HG03565 (cell line): ENCODE measurements at regions not wholly inside any gene's neighbourhood (a gene's known extent, or its start where the extent isn't known, plus 50 kb on each side); places are given as distances from the start of the nearest gene placed in this dataset.
"Not testable (repeated sequence)": the region's sequence is repeated elsewhere in the genome, so short reads cannot be mapped to it uniquely, and the experiment has no call there.

Experiments used
- ATAC-seq: cut with Tn5 transposase; IDR thresholded peaks from one replicate; pipeline ENCODE4 v1.9.1; 2021; ENCODE audit warnings: mild to moderate bottlenecking, moderate library complexity; ENCODE audit not compliant: unreplicated experiment

DNA sequence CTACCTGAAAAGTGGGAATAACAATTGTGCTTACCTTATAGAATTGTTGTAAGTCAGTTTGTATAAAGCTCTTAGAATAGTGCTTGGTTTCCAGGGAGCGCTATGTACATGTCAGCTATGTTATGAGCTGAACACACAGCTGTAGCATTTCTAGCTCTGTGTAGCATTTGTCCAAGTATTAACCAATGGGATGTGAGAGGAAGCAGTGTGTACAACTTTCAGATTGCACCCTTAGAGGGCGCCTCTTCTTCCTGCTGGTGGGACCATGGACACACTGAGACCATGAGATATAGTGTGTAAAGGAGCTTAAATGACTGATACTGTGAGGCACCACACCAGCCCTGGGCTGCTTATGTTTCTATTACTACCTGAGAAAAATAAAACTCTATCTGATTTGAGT, 380.2 kb downstream of the LNPK start:
- ATAC-seq = no peak

DNA sequence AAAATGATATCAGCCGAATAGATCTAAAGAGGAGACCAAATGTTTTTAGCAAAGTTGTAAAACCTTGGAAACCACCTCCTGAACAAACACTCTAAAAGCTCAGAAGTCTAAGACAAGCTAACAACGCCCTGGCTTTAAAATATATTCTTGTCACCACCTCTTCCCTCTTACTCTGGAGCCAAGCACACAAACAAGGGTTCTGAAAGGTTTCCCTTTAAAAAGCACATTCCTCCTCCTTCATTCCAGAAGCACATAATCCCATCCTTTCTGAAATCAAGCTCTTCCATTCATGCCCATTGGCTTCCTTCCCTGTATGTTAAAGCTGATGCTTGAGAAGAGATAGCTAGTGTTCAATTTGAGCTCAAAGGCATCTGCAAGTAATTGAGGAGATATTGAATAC, 382.0 kb downstream of the LNPK start:
- ATAC-seq = no peak

DNA sequence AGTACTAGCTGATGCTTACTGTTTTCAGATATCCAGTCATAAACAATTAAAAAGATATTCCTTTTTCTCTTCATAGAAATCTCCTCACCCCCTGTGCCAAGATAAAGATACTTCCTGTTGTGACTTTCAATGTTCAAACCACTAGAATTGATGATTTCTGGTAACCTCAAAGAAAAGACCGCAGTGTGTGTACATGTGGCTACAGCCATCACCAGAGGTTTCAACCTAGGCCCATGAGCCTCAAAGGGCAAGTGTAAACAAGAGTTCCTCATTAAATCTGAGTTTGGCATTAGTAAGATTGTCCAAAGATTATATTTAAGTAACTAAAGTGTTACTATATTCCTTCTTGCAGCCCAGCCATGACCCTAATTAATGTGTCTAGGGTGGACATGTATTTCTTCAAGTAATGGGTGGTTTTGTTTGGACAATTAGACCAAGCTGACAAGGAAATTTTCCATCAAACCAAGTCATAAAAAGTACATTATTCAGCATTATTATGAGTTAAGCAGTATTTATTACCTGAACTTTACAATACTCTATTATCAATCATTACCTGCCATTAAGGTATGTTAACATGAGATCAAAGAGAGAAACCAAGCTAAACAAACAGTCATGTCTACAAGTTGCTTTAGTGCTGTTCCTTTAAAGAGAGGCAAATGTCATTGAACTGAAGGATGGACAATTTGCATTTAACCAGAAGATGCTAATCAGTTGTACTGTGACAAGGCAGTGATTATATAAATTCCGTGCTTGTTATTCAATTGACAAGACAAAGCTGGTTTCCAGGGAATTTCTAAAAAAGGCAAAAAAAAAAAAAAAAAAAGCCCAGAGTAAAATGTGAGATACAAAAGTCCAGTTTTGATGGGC, 382.7 kb downstream of the LNPK start:
- ATAC-seq = no peak

DNA sequence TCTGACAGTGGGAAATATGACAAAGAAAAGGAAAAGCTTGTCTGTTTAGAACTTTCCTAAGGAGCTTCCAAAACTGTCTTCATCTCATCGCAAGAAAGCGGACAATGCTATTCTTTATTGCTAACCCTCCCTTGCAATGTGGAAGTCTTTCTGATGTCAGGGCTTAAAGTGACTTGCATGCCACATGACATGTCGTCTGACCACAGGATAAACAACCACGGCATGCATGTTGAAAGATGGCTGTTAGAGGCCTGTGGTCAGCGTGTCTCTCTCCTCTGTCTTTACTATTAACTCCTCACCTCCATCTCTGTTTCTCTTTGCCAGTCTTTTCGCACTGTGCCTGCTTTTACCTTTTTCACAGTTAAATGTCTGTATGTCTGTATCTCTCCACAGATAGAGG, 389.8 kb downstream of the LNPK start:
- no peak for ATAC-seq

- ATAC-seq = no peak
These were observed 395.8 kb downstream of the LNPK start for GRCh38 chr2:175606010-175606841.

- no peak for ATAC-seq
These were observed 396.4 kb downstream of the LNPK start for GRCh38 chr2:175605640-175606009.

DNA sequence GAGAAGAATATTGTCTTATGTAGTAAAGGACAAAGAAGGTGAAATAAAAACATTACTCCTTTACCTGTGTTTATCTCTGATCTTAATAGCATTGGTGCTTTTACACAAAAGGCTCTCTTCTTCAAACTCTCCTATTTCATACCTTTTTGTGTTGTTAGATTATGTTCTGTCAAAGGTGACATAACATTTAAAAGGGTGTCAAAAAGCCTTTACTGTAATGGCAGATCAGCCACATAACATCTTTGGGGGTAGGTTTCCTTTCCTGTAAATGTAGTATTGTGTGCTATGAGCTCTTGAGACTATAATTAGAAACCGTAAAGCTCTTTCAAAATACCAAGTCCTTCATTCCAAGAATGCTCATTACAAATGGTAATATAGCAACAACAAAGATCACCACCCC, 400.1 kb downstream of the LNPK start:
- no peak for ATAC-seq

- ATAC-seq = no peak
These were observed 401.9 kb downstream of the LNPK start for GRCh38 chr2:175599966-175600831.

GRCh38 chr2:175597286-175597685, 404.8 kb downstream of the LNPK start:
- no peak for ATAC-seq

GRCh38 chr2:175595139-175595538, 406.9 kb downstream of the LNPK start:
- no peak for ATAC-seq

- not testable (repeated sequence) for ATAC-seq
These were observed 408.2 kb downstream of the LNPK start for GRCh38 chr2:175593686-175594525.

- ATAC-seq = not testable (repeated sequence)
These were observed 406.7 kb upstream of the ATP5MC3 start for GRCh38 chr2:175588213-175588612.

DNA sequence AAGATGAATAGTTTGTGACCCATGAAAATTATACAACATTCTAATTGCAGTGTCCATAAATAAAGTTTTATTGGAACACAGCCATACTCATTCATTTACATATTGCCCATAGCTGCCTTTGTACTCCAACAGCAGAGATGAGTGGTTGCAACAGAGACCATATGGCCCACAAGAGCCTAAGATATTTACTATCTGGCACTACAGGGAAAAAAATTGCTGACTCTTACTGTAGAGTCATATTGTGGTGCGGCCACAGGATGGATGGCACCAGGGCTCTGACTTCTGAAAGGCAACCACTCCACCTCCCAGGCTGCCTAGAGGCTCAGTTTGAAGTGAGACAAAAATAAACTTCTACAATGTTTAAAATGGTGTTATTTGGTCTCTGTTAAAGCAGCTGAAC, 404.0 kb upstream of the ATP5MC3 start:
- ATAC-seq = no peak

- no peak for ATAC-seq
These were observed 399.1 kb upstream of the ATP5MC3 start for GRCh38 chr2:175580652-175581051.

DNA sequence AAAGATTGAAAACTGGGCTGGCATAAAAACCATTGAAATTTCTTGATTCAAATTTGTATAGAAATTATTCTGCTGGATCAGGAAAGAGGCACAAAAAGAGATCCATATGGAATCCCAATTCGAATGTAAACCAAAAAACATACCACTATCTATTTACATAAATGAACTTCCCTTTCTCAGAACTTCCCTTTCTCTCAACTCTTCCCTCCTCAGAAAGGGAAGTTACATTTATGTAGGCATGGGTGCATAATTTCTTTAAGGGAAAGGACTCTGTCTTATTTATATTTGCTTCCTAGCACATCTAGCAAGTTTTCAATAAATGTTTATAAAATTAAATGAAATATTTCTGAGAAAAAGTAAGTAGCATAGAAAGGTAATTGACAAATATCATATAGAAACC, 398.1 kb upstream of the ATP5MC3 start:
- ATAC-seq = no peak

GRCh38 chr2:175577368-175577970, 396.0 kb upstream of the ATP5MC3 start:
- ATAC-seq = no peak

- no peak for ATAC-seq
These were observed 395.4 kb upstream of the ATP5MC3 start for GRCh38 chr2:175576875-175577274.

DNA sequence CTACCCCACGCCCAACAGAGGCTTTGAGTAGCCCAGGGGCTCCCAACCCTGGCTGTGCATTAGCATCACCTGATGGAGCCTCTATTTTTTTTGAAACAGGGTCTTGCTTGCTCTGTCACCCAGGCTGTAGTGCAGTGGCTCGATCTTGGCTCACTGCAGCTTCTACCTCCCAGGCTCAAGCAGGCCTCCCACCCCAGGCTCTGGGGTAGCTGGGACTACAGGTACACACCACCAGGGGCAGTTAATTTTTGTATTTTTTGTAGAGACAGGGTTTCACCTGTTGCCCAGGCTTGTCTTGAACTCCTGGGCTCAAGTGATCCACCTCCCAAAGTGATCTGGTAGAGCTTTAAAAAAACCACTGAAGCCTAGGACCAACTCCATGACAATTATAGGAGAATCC, 394.8 kb upstream of the ATP5MC3 start:
- ATAC-seq = no peak

DNA sequence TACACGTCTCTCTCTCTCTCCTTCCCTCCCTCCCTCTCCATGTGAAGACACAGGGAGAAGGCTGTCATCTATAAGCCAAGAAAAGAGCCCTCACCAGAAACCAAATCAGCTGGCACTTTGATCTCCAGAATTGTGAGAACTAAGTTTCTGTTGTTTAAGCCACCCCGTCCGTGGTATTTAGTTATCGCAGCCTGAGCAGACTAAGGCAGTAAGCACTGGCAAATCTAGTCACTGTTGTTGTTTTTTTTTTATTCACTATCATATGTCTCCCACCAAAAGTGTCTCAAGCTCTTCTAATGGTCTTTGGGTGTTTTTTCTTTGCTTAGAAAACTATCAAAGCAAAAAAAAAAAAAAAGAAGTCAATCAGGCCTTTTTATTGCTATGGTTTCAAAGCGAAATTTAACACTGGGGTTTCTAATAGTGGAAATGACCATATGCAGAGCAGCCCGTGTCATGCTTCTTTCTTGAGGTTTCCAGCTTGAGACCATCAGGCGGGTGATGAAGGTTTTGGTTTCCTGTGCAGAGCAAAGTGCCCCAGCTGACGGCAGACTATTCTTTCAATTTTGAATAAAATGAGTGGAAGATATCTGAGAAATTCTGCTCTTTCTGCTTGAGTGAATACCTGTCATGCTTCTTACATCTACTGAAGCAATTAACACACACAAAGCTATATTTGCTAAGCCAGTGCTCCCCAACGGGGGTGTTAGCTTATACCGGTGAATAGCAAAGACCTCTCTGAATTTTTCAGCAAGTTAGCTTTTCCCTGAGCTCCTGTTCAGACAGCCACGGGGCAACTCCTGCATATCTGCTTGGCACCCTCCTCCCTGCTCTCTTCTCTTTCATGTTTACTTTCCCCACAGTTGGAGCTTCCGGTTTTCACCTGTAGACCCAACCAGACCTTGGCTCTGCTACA, 394.1 kb upstream of the ATP5MC3 start:
- peak; percentile 97 for ATAC-seq
